ENCODE measurements at regions not wholly inside any gene's neighbourhood (a gene's known extent, or its start where the extent isn't known, plus 50 kb on each side); places are given as distances from the start of the nearest gene placed in this dataset.

DNA sequence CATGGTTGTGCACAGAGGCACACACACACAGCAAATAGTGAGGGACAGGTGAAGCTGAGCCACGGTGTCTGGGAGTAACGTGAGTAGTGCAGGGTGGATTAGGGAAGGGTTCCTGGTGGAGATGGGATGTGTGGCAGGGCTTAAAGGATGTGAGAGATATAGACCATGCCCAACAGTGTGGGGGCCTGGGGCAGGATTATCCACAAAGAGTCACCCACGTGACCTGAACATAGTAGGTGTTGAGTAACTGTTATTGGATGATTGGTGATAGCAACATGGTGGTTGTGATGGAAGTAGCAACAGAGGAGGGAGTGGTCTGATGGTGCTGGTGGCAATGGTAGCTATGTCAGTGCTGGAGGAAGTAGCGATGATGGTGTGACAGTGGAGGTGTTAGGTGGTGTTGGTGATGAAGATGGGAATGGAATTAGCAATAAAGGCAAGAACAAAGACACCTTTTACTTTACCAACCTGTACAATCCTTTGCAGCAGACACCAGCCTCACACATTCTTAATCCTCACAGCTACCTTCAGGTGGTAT lies 135.1 kb downstream of the MRPL14 start:
- TF ChIP-seq EZH2 (IDR thresholded peaks at IDR 0.05; ENCODE audit: low read depth): no peak
- TF ChIP-seq, protein P1, sequence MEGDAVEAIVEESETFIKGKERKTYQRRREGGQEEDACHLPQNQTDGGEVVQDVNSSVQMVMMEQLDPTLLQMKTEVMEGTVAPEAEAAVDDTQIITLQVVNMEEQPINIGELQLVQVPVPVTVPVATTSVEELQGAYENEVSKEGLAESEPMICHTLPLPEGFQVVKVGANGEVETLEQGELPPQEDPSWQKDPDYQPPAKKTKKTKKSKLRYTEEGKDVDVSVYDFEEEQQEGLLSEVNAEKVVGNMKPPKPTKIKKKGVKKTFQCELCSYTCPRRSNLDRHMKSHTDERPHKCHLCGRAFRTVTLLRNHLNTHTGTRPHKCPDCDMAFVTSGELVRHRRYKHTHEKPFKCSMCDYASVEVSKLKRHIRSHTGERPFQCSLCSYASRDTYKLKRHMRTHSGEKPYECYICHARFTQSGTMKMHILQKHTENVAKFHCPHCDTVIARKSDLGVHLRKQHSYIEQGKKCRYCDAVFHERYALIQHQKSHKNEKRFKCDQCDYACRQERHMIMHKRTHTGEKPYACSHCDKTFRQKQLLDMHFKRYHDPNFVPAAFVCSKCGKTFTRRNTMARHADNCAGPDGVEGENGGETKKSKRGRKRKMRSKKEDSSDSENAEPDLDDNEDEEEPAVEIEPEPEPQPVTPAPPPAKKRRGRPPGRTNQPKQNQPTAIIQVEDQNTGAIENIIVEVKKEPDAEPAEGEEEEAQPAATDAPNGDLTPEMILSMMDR (conservative IDR thresholded peaks at IDR 0.05): no peak

All from PC-9 (cell line).